Naive B cell (primary cell): ENCODE measurements at regions not wholly inside any gene's neighbourhood (a gene's known extent, or its start where the extent isn't known, plus 50 kb on each side); places are given as distances from the start of the nearest gene placed in this dataset.
A peak's percentile ranks its signal among the peaks of the same experiment; 100 is the strongest.
"Not testable (repeated sequence)": the region's sequence is repeated elsewhere in the genome, so short reads cannot be mapped to it uniquely, and the experiment has no call there.

Source experiments
- ATAC-seq, 2 donors: fragments of 150-1000 bp; cut with Tn5 transposase; 2 replicates each; pipeline ENCODE4 v1.10.0; 2021; ENCODE audit warnings: low read depth in 2 of 2, mild to moderate bottlenecking in 2 of 2, moderate library complexity in 2 of 2
- DNase-seq: peaks from one replicate; pipeline ENCODE4 v3.0.0; 2022
- H3K27ac Mint-ChIP-seq, 6 donors: one replicate each; pipeline ENCODE4 v1.8.0; 2020 to 2022; ENCODE audit warnings: mild to moderate bottlenecking in 6 of 6, mixed read lengths in 6 of 6, moderate library complexity in 5 of 6, inconsistent platforms in 2 of 6
- H3K27me3 Mint-ChIP-seq, 3 donors: one replicate each; pipeline ENCODE4 v1.8.0; 2021 to 2022; ENCODE audit warnings: mixed read lengths in 3 of 3, mild to moderate bottlenecking in 1 of 3
- H3K36me3 Mint-ChIP-seq, 2 donors: one replicate each; pipeline ENCODE4 v1.8.0; 2020 to 2022; ENCODE audit warnings: mixed read lengths in 2 of 2, inconsistent platforms in 1 of 2, mild to moderate bottlenecking in 1 of 2
- H3K4me1 Mint-ChIP-seq, 3 donors: one replicate each; pipeline ENCODE4 v1.8.0; 2020 to 2022; ENCODE audit warnings: mixed read lengths in 3 of 3, inconsistent platforms in 1 of 3, mild to moderate bottlenecking in 1 of 3, moderate library complexity in 1 of 3
- H3K4me3 Mint-ChIP-seq, 8 donors: one replicate each; pipeline ENCODE4 v1.8.0; 2020 to 2022; ENCODE audit warnings: mild to moderate bottlenecking in 8 of 8, mixed read lengths in 8 of 8, moderate library complexity in 8 of 8, inconsistent platforms in 2 of 8
- H3K9me3 Mint-ChIP-seq, 7 donors: one replicate each; pipeline ENCODE4 v1.8.0; 2020 to 2022; ENCODE audit warnings: mixed read lengths in 7 of 7, mild to moderate bottlenecking in 5 of 7, inconsistent platforms in 2 of 7, moderate library complexity in 1 of 7

- Mint-ChIP-seq H3K36me3 (no peaks in the 10 kb centered on the region), H3K4me3 (no peak overlapping the region), H3K27ac (no peak overlapping the region), H3K4me1 (no peaks in the 10 kb centered on the region), H3K27me3 (no peaks in the 10 kb centered on the region), H3K9me3 (peaks cover 3 to 9% (median 6%) of the 10 kb centered on the region in 7 donors)
- no peak for DNase-seq
- ATAC-seq = no peak
Measured at GRCh38 chr13:85186356-85187045, 612.7 kb downstream of the SLITRK6 start.

DNA sequence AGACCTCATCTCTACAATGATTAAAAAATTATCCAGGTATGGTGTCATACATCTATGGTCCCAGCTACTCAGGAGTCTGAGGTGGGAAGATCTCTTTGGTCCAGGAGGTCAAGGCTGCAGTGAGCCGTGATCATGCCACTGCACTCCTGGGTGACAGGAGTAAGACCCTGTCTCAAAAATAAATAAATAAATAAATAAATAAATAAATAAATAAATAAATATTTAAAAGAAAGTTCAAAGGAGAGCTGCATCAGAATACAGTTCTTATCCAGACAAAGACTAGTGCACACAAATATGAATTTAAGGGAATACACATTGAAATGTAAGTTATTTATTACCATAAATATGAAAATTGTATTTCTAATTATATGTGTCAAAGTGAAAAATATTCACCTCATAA, 624.9 kb downstream of the SLITRK6 start:
- no peak for ATAC-seq
- Mint-ChIP-seq H3K27me3 (no peaks in the 10 kb centered on the region), H3K9me3 (peaks cover 3 to 31% (median 7%) of the 10 kb centered on the region in 7 donors), H3K4me3 (no peak overlapping the region), H3K27ac (no peak overlapping the region), H3K36me3 (no peaks in the 10 kb centered on the region), H3K4me1 (no peaks in the 10 kb centered on the region)
- no peak for DNase-seq

DNA sequence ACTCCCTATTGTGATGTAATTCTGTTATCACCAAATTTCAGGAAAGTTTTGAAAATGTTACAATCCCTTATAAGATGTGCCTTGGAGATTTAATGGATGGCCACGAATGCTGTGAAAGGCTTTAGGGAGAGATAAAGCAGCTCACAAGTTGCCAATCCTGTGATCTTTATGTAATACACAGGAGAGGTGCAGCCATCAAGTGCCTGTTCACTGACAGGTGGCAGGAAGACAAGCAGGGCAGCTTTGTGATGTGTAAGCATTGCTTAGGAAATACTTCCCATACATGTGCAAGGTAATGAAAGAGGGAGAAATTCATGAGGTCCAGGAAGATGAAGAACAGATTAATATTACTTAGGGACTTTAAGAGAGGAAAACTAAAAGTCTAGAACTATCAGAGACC, 628.8 kb downstream of the SLITRK6 start:
- ATAC-seq (no peak), DNase-seq (no peak)
- H3K4me1 Mint-ChIP-seq = no peaks in the 10 kb centered on the region
- H3K4me3 Mint-ChIP-seq = no peak overlapping the region
- no peaks in the 10 kb centered on the region for H3K36me3 Mint-ChIP-seq
- H3K27ac Mint-ChIP-seq = no peak overlapping the region
- H3K9me3 Mint-ChIP-seq = peaks cover 0 to 13% (median 3%) of the 10 kb centered on the region in 7 donors
- H3K27me3 Mint-ChIP-seq = no peaks in the 10 kb centered on the region

DNA sequence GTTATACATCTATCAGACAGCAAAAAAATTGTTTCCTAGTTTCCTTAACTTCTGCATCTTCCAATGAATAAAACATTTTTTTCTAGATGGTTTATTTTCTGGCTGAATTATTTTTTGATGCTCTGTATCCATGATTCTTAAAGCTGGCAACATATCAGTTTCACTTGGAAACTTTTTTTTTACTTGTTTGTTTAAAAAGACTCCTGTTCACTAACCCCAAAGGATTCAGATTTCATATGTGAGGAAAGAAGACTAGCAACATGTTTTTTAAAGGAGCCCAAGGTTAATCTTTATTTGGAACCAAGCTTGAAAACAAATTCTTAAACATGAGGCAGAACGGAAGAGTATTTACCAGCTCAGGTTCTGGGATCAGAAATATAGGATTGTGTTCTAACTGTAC, 632.3 kb downstream of the SLITRK6 start:
- DNase-seq = no peak
- H3K27ac Mint-ChIP-seq = no peak overlapping the region
- no peak for ATAC-seq
- H3K9me3 Mint-ChIP-seq = peaks cover 0 to 18% (median 13%) of the 10 kb centered on the region in 7 donors
- H3K36me3 Mint-ChIP-seq = no peaks in the 10 kb centered on the region
- H3K4me3 Mint-ChIP-seq = no peak overlapping the region
- H3K27me3 Mint-ChIP-seq = no peaks in the 10 kb centered on the region
- no peaks in the 10 kb centered on the region for H3K4me1 Mint-ChIP-seq

DNA sequence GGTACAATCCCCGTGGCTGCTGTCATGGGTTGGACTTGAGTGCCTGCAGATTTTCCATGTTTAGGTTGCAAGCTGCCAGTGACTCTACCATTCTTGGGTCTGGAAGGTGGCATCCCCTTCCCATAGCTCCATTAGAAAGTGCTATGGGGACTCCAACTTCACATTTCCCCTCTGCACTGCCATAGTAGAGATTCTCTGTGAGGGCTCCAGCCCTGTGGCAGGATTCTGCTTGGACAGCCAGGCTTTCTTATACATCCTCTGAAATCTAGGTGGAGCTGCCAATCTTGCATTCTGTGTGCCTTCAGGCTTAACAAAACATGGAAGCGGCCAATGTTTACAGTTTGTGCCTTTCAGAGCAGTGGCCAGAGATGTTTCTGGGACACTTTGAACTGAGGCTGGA, 636.2 kb downstream of the SLITRK6 start:
- no peak for DNase-seq
- no peaks in the 10 kb centered on the region for H3K4me1 Mint-ChIP-seq
- H3K9me3 Mint-ChIP-seq = peaks cover 0 to 18% (median 8%) of the 10 kb centered on the region in 7 donors
- no peak overlapping the region for H3K4me3 Mint-ChIP-seq
- H3K36me3 Mint-ChIP-seq = no peaks in the 10 kb centered on the region
- no peak for ATAC-seq
- no peaks in the 10 kb centered on the region for H3K27me3 Mint-ChIP-seq
- H3K27ac Mint-ChIP-seq = no peak overlapping the region

DNA sequence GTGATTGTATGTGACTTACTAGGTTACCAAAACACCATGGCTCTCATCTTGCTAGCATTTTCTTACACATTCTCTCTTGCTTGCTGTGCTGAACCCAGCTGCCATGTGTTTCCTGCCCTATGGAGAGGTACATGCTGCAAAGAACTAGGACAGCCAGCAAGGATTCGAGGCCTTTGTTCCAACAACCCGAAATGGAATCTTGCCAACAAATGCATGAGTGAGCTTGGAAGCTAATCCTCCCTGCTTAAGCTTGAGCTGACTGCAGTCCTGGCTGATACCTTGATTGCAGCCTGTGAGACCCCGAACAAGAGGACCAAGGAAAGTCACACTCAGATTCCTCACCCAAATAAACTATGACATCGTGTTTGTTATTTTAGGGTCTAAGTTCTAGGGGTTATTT, 651.2 kb downstream of the SLITRK6 start:
- no peaks in the 10 kb centered on the region for H3K36me3 Mint-ChIP-seq
- H3K4me3 Mint-ChIP-seq = no peak overlapping the region
- DNase-seq (no peak), ATAC-seq (no peak)
- no peaks in the 10 kb centered on the region for H3K27me3 Mint-ChIP-seq
- peaks cover 0 to 6% (median 3%) of the 10 kb centered on the region in 7 donors for H3K9me3 Mint-ChIP-seq
- H3K4me1 Mint-ChIP-seq = no peaks in the 10 kb centered on the region
- no peak overlapping the region for H3K27ac Mint-ChIP-seq

DNA sequence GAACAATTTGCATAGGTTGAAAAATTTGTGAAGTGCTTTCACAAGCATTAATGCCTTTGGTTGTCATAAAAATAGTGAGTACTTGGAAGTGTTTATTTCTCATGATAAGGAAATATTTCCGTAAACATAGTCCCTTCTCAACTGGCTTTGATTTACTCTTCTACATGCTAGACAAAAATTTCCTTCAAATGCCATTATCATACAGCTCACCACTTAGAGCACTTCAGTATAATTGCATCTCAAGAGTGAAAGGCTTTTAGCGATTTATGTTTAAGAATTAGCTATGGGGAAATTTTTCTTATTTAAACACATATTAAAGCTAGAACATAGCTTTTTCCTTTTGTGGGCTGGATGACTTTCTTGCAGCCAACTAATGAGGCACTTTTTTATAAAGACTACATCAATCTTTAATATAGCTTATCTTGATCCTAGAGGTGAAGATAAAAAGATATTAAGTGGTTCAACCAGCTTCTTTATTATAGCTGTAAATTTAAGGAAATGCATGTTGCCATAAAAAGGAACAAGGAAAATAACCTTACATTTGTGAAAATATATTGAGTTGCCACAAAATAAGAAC, 656.8 kb downstream of the SLITRK6 start:
- Mint-ChIP-seq H3K9me3 (peaks cover 0 to 6% (median 4%) of the 10 kb centered on the region in 7 donors), H3K36me3 (no peaks in the 10 kb centered on the region), H3K4me3 (no peak overlapping the region), H3K27ac (no peak overlapping the region), H3K27me3 (no peaks in the 10 kb centered on the region), H3K4me1 (no peaks in the 10 kb centered on the region)
- no peak for ATAC-seq
- DNase-seq = no peak

- Mint-ChIP-seq H3K27me3 (no peaks in the 10 kb centered on the region), H3K4me1 (no peaks in the 10 kb centered on the region), H3K27ac (no peak overlapping the region), H3K9me3 (peaks cover 0 to 6% (median 4%) of the 10 kb centered on the region in 7 donors), H3K36me3 (no peaks in the 10 kb centered on the region), H3K4me3 (no peak overlapping the region)
- ATAC-seq (no peak), DNase-seq (no peak)
Measured at GRCh38 chr13:85141401-85141800, 657.8 kb downstream of the SLITRK6 start.

DNA sequence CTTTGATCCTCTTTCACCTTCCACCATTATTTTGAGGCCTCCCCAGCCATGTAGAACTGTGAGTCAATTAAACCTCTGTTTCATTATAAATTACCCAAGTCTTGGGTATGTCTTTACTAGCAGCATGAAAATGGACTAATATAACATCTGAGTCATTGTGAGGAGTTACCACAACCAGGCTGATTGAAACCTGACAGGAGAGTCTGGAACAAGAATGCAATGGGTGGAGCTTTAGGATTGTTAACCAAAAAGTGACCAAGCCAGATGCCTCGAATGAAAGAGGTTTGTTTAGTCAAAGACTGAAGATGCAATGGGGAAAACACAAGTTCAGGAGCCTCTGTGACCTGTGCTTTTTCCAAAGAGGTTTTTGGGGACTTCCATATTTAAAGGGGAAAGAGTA, 659.0 kb downstream of the SLITRK6 start:
- Mint-ChIP-seq H3K4me3 (no peak overlapping the region), H3K4me1 (no peaks in the 10 kb centered on the region), H3K27me3 (no peaks in the 10 kb centered on the region), H3K36me3 (no peaks in the 10 kb centered on the region), H3K9me3 (peaks cover 0 to 6% (median 4%) of the 10 kb centered on the region in 7 donors), H3K27ac (no peak overlapping the region)
- ATAC-seq (no peak), DNase-seq (no peak)

DNA sequence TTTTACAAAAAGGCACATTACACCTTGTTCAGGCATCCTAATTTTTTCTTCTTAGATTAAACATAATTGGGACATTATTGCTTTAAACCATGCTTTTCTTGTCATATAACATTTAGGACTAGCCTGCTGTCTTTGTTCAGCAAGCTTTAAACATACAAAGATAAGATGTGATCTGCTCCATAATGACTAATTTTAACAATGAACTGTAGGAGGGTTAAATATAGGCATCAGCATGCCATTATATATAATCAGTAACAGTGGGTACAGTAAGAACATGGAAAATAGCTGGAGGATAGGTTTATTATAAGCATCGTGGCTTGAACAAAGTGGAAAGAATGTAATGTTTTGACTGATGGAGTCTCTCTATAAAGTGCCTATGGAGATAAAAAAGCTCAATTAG, 661.7 kb downstream of the SLITRK6 start:
- H3K27ac Mint-ChIP-seq = no peak overlapping the region
- H3K27me3 Mint-ChIP-seq = no peaks in the 10 kb centered on the region
- H3K9me3 Mint-ChIP-seq = peaks cover 0 to 18% (median 5%) of the 10 kb centered on the region in 7 donors
- H3K4me1 Mint-ChIP-seq = no peaks in the 10 kb centered on the region
- H3K4me3 Mint-ChIP-seq = no peak overlapping the region
- DNase-seq = no peak
- no peak for ATAC-seq
- no peaks in the 10 kb centered on the region for H3K36me3 Mint-ChIP-seq

- no peaks in the 10 kb centered on the region for H3K27me3 Mint-ChIP-seq
- no peaks in the 10 kb centered on the region for H3K36me3 Mint-ChIP-seq
- peaks cover 0 to 12% (median 4%) of the 10 kb centered on the region in 7 donors for H3K9me3 Mint-ChIP-seq
- no peaks in the 10 kb centered on the region for H3K4me1 Mint-ChIP-seq
- ATAC-seq (no peak), DNase-seq (no peak)
- no peak overlapping the region for H3K27ac Mint-ChIP-seq
- no peak overlapping the region for H3K4me3 Mint-ChIP-seq
Measured at GRCh38 chr13:85132986-85133385, 666.2 kb downstream of the SLITRK6 start.

- H3K27ac Mint-ChIP-seq, H3K27me3 Mint-ChIP-seq, ATAC-seq, DNase-seq, H3K36me3 Mint-ChIP-seq, H3K9me3 Mint-ChIP-seq, H3K4me1 Mint-ChIP-seq, H3K4me3 Mint-ChIP-seq: not testable (repeated sequence)
Measured at GRCh38 chr13:85123501-85123900, 675.7 kb downstream of the SLITRK6 start.

DNA sequence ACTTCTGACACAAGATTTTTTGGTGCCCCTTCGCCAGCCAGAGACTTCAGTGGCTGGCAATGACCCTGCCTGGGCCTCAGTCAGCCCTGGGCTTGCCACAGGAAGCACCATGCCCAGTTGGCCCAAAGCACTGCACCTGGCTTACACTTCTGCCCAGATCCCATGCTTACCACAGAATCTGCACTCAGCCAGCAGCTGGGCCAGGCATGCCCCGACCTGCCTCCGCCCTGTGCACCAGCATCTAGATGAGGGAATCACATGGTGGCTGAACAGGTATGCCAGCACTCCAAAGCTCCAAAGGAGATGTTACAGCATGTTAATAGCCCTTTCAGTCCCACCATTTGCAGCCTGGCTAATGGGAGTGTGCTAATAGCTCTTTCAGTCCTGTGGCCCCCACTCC, 690.9 kb downstream of the SLITRK6 start:
- Mint-ChIP-seq H3K36me3 (no peaks in the 10 kb centered on the region), H3K27me3 (no peaks in the 10 kb centered on the region), H3K27ac (no peak overlapping the region), H3K4me3 (no peak overlapping the region), H3K9me3 (peaks cover 2 to 12% (median 5%) of the 10 kb centered on the region in 7 donors), H3K4me1 (no peaks in the 10 kb centered on the region)
- no peak for ATAC-seq
- DNase-seq = no peak

- Mint-ChIP-seq H3K4me1 (no peaks in the 10 kb centered on the region), H3K27ac (peak overlapping the region in 1 of 6 donors; percentile 70), H3K36me3 (no peaks in the 10 kb centered on the region), H3K27me3 (no peaks in the 10 kb centered on the region), H3K4me3 (no peak overlapping the region), H3K9me3 (peaks cover 2 to 19% (median 6%) of the 10 kb centered on the region in 7 donors)
- no peak for DNase-seq
- ATAC-seq = no peak
Measured at GRCh38 chr13:85099245-85099644, 700.0 kb downstream of the SLITRK6 start.
